NCI-H146 treated with DMSO at 0.1 percent for 48 hours (cell line): ENCODE measurements at regions not wholly inside any gene's neighbourhood (a gene's known extent, or its start where the extent isn't known, plus 50 kb on each side); places are given as distances from the start of the nearest gene placed in this dataset.

Experiments
- DNase-seq: peaks from one replicate; lab custom pipeline; 2025; ENCODE audit not compliant: unreplicated experiment; lab: John Stamatoyannopoulos, UW

DNA sequence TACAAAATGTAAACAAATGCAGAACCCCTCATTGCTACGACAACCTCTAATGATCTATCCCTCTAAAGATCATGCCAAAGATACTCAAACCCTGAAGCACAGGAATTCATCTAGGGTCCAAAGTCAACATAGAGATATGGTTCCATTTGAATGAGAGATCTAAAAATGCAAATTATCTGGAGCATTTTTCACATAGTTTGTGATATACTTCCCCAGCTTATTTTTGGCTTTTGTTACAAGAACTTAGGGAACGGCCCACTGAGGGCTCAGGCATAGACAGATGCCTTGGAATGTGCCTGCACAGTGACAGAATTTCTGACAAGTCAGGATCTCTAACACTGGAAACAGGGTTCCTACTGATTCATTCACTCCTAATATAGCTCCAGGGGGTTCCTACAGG, 258.9 kb upstream of the THBS1 start:
- DNase-seq, result no peak

DNA sequence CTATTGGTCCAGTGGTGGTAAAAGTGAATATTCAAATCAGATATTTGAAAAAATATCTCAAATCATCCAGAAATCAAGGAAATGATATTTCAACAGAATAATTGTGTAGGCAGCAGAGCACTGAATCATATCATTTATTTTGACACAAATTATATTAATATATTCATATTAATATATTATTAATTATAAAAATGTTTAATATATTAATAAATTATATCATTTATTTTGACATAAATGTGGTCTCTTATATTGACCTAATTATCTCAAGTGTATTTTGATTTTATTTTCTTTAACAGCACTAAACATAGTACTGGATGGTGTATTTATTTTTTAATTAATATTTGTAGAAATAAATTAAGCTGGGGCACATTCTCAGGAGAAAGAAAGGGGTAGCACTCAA, 257.7 kb upstream of the THBS1 start:
- DNase-seq, result no peak

DNA sequence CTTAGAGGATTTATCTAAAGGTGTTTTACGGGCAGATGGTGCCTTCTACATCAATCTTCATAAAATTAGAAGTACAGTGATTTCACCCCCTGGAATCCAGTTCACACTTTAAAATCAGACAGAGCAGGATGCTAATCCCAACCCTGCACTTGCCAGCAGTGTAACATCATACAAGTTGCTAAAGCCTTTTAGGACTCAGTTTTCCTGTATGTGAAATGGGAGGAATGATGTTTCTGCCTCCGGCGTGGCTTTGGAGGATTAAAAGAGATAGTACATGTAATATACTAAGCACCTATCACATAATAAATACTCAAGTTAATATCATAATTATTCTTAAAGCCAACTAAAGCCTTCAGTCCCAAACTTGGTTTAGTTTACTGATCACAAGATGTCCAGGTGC, 257.2 kb upstream of the THBS1 start:
- no peak for DNase-seq

DNA sequence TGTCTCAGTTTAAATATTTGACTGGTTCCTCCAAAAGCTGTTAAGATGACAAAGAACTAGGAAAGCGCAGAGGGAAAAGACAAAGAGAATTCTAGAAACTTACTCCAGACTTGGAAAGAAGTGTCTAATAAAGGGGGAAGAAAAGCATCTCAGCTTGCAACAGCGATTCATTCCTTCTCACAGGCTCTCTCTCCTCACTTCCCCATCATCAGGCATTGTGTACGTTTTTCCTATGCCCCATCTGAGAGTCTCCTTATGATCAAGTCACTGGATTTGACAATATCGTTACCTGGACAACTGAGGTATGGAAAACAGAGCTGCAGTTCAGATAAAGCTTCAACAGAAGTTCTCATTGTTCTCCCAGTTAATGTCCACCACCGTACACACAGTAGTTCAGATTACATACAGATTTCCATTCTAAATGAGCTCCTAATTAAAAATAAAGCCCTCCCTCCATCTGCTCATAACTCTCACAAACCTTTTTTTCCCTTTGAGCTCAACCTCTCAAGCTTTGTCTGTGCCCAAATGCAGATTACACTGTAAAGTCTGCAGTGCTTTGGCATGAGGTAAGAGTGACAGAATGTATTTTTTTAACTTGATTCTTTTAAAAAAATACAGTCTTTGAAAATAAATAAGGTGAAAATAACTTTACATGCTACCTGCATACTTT, 254.4 kb upstream of the THBS1 start:
- no peak for DNase-seq

DNA sequence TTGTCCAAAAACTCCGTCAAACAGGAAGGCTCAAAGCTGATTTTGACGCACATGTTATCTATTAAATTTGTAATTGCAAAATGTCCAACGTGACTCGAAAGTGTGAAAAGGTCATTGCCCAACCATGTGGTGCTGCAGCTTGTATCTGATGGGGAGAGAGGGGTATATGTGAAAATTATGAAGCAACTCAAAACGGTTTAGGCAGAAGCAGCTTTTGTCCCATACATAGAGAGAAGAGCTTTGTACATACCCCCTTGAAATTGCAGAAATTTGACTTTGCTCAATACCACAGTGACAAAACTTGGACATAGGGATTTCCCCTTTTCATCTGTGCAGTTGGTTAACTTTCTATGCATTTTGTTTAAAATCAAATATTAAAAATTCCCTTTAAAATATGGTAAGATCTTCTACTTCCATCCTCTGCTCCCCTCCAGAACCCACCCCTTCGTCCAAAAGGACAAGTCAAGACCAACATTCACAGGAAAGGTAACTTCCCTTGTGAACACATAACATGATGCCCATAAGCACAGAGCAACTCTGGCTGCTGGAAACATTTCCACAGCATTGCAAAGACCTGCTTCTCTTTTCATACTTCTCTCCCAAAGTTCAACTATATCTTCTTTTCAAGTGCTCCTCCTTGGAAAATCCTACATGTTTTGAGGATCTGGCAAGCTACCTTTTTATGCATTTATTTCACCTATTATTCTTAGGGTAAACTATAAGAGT, 253.7 kb upstream of the THBS1 start:
- DNase-seq, result no peak

GRCh38 chr15:39330061-39330460, 250.8 kb upstream of the THBS1 start:
- DNase-seq, result no peak

DNA sequence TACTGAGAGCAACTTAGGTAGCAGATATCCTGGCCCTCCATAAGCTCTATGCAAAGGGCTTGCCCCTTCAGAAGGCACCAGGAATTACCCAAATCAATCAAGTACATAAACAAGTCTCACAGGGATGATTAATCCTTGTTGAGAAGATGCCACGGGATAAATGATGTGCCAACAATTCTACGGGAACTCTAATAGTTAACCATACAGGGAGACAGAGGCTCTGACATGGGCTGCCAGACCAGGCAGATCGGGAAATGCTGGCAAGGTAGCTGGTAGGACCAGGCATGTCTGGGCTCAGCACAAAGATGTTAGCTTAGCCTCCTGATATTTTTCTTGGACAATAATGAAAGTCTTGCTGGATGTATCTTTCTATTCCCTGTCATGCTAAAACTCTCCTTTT, 249.3 kb upstream of the THBS1 start:
- no peak for DNase-seq

DNA sequence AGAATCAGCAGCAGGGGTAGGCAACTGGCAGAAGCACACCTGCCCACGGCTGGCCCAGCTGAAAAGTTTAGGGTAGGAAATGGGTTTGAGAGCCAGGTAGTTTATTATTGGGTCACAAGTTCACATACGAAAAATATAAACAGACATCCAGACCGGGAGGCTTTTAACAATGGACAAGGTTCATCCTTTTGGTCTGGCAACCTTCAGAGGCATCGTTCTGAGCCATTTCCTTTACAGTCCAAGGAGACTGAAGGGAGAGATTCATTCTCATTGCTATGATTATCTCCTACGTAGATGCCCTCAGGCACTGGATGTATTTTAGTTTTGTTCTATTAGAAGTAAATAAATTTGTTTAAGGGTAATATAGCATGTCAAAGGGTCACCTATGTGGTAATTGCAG, 248.0 kb upstream of the THBS1 start:
- no peak for DNase-seq

- no peak for DNase-seq
Observed at GRCh38 chr15:39333393-39333792, 247.5 kb upstream of the THBS1 start.

GRCh38 chr15:39333896-39334295, 247.0 kb upstream of the THBS1 start:
- no peak for DNase-seq

GRCh38 chr15:39336926-39337325, 244.0 kb upstream of the THBS1 start:
- no peak for DNase-seq

DNA sequence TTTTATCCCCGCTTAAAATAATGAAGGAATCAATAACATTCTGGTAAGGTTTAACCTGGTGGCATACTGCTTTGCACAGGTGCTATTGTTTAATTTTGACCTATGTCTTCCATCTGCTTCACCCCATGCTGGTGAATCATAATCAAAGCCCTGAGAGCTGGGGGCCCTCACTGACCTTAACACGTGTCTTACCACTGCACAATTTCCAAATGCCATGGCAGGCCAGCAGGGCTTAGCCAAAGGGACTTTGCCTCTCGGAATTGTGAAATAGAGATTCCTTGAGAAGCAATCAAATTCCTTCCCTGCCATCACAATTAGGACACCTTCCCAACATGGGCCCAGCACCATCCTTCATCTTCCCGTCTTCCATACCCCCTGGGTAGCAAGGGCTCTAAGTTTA, 242.6 kb upstream of the THBS1 start:
- DNase-seq, result no peak

GRCh38 chr15:39340903-39341645, 239.8 kb upstream of the THBS1 start:
- no peak for DNase-seq

- DNase-seq, result no peak
Observed at GRCh38 chr15:39344662-39345141, 236.2 kb upstream of the THBS1 start.

DNA sequence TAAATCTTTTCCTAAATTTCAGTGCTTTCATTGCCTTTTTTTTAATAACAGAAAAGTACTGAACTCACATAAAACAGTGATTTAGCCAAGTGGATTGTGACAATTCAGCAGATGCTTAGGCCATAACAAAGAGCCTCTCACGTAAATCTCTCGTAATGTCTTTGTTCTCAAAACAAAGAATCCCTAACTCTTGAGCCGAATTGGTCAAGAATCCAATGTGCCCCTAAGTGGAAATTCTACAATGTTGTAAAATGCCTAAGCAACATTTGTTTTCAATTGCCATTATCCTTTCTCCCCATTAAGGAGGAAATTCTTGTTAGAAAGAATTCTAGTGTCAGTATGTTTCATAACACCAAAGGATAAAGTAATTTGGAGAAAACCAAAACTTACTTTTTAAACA, 235.7 kb upstream of the THBS1 start:
- DNase-seq, result no peak

- no peak for DNase-seq
Observed at GRCh38 chr15:39347453-39347852, 233.4 kb upstream of the THBS1 start.

- no peak for DNase-seq
Observed at GRCh38 chr15:39350785-39351184, 230.1 kb upstream of the THBS1 start.

DNA sequence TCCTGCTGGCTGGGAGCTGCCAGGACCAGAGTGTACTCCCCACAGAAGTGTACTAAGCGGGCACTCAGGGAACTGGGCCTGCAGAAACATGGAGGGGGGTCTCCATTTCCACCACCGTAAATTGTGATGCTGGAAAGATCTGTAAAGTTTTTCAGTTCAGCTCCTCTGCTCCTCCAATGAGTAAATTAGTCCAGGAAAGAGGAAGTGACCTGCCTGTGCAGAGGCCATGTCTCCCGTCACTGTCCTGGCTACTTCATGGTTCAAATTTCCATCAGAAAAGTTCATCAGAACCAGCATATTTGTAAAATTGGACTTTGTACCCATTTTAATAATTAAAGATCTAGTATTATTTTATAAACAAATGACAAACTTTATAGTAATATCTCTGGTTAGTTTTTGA, 226.7 kb upstream of the THBS1 start:
- DNase-seq, result no peak

- no peak for DNase-seq
Observed at GRCh38 chr15:39357480-39358268, 223.2 kb upstream of the THBS1 start.

GRCh38 chr15:39358441-39359041, 222.3 kb upstream of the THBS1 start:
- DNase-seq, result no peak

DNA sequence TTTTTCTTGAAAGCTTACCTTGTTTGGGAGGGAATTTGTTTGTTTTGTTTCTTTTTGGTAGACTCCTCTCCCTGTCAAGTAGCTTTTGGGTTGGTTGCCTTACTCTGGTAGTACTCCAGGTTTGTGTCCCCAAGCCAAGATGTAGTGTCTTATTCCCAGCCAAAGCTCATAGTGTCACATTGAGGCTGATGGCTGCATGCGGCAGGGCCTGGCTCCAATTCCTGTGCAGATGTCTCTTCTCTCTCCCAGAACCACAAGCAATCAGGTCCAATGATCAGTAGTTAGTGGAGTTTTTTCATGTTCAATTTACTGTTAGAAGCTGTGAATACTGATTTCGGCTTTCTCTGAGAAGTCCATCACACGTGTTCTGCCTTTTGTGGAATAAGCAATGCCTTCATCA, 221.1 kb upstream of the THBS1 start:
- no peak for DNase-seq
